SK-MEL-5 (cell line): ENCODE measurements at regions not wholly inside any gene's neighbourhood (a gene's known extent, or its start where the extent isn't known, plus 50 kb on each side); places are given as distances from the start of the nearest gene placed in this dataset.

ENCODE experiments used
- DNase-seq: peaks from one replicate; pipeline ENCODE4 v3.0.0-alpha.2; 2016; ENCODE audit warnings: low read depth, low spot score
- in situ Hi-C: cut with HindIII; loops from 2 replicates; pipeline ENCODE4 v1.10.0; 2016; ENCODE audit warnings: low sequenced_read_pairs, high pct_unique_total_duplicates, low pct_unique_long_range_greater_than_20kb

DNA sequence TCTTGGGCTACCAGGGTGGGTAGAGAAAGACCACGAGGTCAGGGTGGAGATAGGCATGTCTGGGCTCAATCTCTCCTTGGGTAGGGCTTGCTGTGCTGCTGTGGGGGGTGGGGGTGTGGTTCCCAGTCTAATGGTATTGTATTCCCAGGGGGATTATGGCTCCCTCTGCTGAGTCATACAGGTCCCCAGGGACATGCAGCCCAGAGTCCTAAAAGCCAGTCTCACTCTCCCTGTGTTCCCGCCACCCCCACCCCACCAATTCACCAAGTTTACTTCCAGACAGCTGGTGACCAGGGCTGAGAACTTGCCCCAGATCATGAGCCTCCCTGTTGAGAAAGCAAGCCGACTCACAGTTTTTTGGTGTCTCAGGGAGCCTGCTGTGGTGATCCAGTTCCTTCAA is 367.6 kb downstream of the C12orf75 start:
- no peak for DNase-seq
- in situ Hi-C loops, result no loop called here

DNA sequence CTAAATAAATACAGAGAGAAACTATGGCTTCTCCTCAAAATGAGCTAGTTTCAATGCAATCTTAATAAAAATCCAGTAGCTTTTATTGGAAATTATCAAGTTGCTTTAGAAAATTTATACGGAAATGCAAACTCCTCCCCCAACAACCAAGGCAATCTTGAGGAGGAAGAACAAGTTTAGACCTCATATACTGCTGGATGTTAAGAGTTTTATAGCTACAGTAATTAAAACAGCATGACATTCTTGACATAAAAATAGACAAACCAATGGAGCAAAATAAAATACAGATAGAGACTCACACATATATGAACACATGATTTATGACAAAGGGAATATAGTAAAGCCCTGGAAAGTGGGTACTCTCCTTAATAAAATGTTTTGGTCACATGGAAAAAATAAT is 368.7 kb downstream of the C12orf75 start:
- DNase-seq, result no peak
- in situ Hi-C loops, result no loop called here

DNA sequence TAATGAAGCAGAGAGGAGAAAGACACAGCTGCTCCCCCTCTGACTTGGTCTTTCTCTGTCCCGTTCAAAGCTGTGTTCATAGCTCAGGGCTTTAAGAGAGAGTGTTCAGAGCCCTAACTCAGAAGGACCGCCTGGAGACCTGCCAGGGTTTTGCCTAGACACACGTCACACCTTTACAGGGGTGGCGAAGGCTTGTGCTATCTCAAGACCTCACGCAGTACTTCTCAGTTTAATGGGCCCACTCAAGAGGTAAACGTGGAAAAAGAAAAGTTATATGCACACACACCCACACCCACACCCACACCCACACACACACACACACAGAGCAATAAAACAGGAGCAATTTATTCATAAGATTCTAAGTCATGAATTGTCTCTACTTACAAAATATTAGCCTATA is 374.3 kb downstream of the C12orf75 start:
- DNase-seq, result no peak
- in situ Hi-C loops, result no loop called here

DNA sequence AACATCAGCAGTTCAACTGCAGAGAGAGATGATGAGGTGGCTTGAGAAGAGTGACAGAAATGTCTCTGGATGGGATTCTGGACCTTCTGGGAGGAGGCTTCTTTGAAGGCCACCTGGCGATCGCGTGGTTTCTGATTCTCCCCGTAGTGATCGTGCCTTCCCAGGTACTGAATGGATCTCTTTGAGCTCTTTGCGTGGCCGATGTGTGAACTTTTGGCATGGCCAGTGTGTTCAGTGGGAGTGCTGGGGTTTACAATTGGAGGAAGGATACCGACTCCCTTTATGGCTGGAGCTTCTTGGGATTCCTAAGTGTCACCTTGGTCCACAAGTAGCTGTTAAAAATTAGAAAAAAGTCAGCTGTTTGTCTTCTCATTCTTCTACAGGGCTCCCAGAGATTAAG is 374.7 kb downstream of the C12orf75 start:
- in situ Hi-C loops, result no loop called here

GRCh38 chr12:105705765-105706164 is 375.3 kb downstream of the C12orf75 start:
- in situ Hi-C loops, result no loop called here
- peak; percentile 67 for DNase-seq

More for the DNA sequence above, 374.7 kb downstream of the C12orf75 start:
- DNase-seq, result no peak

DNA sequence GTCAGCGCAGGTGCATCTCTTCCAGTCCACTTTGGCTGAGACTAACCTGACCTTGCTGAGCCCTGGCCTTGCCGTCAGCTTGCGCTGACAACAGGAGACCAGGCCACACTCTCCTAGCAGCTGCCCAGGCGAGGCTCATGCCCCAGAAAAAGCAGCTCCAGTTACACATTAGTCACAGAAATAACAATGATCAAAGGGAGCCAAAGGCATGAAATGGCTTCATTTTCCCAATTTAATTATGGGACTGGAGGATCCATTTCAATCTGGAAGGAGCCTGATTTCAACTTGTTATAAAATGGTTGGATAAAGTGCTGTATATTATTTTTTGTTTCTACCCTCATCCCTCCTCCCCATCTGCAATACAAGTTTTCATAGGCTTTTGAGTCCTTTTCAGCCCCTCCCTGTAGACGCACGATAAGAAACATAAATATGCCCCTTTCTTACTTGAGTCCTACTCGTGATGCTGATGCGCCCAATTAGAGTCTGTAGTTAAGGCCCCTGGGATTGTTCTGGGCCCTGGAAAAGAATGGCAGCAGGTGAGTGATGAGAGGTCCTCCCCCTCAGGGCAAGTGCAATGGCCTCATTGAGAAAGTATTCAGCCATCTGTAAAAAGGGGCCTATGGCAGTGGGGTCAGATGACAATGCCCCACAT is 376.0 kb downstream of the C12orf75 start:
- in situ Hi-C loops, result no loop called here
- no peak for DNase-seq

DNA sequence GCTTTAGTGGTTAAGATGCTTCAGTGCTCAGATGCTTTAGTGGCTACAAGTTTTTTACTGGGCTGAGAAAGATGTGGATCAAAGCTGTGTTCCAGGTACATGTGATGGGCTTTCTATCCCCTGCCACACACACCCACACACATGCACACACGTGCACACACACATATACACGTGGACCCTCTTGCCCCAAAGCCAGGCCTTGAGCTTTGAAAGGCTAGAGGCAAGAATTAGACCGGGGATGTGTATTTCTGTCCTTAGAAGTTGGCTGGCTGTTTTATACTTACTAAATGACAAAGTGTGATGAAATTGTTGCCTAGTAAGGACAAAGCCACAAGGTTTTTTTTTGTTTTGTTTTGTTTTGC is 376.5 kb downstream of the C12orf75 start:
- DNase-seq, result no peak
- in situ Hi-C loops, result no loop called here

GRCh38 chr12:105713606-105714305 is 383.3 kb downstream of the C12orf75 start:
- in situ Hi-C loops, result no loop called here
- no peak for DNase-seq

DNA sequence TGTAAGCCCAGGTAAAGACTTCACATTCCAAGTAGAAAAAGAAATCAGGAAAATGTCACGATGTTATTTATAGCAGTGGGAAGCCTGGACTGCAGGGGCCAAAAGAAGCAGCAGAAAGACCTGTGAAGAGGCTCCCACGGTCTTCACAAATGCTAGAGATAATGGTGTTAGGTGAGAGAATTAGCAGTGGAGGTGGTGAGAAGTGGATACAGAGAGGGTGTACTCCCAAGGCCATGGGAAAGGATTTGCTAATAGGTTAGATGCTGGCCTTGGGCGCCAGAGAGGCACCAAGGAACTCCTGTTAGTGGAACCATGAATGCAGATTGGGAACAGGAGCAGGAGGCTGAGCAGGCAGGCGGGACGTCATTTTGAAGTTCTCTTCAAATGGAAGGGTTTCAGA is 386.1 kb downstream of the C12orf75 start:
- in situ Hi-C loops, result no loop called here
- no peak for DNase-seq

DNA sequence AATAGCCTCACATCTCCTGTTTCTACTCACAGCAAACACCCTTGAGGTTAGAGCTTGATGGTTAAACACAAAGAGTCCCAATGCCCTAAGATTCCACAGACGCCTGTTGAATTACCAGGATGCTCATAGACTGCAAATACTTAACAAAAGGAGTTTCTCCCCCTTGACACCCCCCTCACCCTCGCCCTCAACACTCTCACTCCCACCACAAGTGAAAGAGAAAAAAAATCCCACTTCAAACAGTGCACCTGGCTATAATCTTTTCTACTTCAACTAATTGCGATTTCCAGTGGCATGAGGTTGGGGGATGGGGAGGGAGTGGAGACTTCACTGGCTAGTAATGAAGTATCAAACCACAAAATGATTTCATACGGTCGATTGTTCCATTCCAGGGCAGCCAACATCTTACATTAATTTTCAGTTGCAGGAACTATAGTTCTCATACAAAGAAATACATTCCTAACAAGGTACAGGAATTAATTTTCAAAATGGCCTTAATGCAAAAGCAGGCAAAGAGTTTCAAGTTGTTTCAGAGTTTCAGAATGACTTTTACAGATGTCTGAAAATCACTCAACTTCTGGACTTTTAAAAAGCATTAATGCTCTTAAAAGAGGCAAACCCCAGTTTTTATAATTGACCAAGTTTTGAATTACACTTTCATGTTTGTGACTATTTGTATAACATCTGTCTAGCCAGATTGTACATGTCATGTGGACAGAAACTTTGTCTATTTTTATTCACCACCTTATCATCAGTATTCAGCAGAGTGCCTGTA is 390.7 kb downstream of the C12orf75 start:
- in situ Hi-C loops, result no loop called here

DNA sequence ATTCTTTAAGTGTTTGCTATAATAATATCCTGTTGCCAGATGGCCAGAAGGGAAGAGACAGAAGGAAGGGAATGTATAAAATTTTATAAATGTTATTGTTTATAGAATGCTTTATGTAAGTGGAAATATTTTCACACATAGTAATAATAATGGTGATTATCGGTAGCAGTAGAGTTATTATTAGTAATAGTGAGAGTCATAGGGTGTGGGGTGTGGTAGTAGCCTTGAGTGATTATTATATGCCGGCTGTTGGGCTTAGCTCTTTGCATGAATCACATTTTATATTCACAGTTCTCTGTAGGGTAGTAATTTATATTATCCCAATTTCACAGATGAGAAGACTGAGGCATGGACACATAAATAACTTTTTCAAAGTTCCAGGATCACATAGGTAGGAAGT is 391.4 kb downstream of the C12orf75 start:
- in situ Hi-C loops, result no loop called here
- no peak for DNase-seq

More for the DNA sequence above, 390.7 kb downstream of the C12orf75 start:
- no peak for DNase-seq

DNA sequence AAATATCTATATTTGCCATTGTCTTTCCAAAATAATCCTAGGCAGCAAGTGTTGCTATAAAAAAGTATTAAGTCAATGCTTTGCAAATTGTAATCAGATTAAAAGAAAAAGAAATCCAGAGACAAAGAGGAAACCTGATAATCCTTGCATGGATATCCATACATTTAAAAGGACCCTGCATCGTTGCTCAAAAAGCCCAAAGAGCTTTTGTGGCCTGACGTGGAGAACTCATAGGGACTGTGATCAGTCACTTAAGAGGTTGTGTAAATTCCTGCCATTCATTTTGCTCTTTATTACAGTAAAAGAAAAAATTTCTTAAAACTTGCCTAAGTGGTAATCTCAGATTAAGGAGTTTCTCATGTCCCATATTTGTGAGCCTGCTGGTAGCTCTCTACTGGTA is 392.6 kb downstream of the C12orf75 start:
- DNase-seq, result no peak
- in situ Hi-C loops, result no loop called here

DNA sequence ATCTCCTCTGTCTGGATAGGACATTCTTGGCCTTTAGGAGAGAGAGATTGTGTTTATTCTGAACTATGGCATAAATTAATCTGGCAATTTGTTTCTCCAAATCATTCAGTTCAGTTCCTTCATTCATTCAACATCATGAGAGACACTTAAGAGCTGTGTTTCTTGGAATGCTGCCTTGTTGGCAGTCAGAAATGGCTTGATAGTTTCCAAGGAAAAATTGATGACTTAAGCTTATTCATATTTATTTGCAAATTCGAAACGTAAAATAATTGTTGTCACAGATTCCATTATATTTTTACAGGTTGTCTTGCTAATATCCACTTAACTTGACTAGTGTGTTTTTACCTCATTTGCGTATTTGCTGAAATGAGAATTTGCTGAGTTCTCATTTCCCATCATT is 393.0 kb downstream of the C12orf75 start:
- in situ Hi-C loops, result no loop called here
- no peak for DNase-seq

DNA sequence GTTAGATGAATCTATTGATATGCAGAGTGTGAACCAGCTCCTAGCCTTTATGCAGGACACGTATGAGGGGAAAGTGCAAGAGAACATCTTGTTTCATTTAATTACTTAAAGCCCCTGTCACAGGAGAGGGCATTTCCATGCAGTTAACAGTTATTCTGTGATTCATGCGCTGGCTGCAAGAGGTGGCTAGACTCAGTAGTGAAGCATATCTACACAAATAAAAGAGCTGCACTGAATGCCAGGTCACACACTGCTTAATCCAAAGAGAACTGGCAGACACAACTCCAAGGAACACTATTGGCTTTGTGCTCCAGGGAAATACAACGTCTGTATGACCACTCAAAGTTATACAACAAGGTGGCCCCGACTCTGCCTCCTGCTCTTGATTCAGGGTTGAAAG is 394.1 kb downstream of the C12orf75 start:
- no peak for DNase-seq
- in situ Hi-C loops, result no loop called here

DNA sequence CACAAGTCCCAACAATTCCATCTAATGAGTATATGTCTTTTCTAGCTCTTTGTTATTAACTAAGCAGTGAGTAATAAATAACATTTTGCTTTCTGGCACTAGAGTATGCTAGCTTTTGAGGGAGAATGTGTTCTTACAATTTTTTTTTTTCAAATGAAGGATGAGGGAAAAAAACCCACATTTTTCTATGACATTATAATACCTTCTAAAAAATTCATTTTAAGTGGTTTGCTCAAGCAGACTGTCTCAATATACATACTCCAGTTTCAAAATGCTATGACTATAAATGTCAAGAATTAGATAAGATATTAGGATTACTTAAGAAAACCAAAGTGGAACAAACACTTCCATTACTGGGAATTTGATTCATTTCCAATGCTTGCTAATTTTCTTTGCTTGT is 394.6 kb downstream of the C12orf75 start:
- in situ Hi-C loops, result no loop called here

DNA sequence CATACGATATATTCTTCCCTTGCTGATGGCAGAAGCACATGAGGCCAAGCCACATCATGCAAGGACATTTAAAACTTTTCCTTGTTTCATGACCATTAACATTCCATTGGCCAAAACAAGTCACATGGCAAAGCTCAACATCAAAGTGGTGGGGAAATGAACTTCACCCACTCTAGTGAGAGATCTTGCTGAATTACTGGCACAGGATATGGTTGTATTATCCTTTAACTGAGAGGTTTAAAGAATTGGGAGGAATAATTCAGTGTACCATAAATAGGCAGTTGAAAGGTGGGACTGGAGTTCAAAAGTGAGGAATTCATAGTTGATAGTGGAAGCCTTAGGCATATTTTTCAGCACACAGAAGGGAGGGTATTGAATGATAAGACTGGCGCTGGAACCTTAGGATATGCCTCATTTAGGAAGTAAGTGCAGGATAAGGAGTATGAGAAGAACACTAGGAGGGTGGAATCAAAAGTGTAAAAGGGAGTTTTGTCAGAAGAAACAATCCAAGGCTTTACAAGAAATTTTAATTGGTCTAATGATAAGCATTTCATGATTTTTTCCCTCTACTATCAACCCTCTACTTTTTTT is 398.8 kb downstream of the C12orf75 start:
- in situ Hi-C loops, result no loop called here
- DNase-seq, result no peak

More for the DNA sequence above, 394.6 kb downstream of the C12orf75 start:
- no peak for DNase-seq

DNA sequence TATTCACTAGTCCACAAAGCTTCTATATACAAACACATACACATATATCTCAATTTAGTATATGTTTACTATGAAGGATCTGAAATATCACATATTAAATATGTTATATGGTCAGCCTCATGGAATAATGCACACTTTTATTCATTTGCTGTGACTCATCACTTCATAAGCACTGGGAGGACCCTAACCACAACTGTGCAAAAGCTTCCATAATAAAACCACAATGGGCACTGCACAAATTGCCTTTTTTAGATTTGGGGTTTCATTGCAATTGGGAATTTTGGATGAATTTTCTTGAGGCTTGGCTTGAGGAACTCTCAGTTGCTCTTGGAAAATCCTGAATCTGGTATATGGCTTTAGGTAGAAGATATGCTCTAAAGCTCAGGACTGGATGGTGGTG is 399.4 kb downstream of the C12orf75 start:
- in situ Hi-C loops, result no loop called here
- no peak for DNase-seq

DNA sequence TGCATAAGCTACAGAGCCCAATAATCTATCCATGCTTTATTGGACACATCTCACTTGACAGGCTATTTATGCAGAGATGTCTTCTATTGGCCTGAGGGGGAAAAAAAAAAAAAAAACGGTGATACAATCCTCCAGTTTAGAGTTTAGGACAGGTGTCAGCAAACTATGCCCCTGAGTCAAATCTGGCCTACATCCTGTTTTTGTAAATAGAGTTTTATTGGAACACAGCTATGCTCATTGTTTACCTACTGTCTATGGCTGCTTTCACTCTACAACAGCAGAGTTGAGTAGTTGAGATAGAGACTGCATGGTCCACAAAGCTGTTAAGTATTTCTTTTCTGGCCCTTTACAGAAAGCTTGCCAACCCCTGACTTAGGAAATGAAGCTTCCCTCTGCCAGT is 403.1 kb downstream of the C12orf75 start:
- DNase-seq, result no peak
- in situ Hi-C loops, result no loop called here
